ENCODE measurements at regions not wholly inside any gene's neighbourhood (a gene's known extent, or its start where the extent isn't known, plus 50 kb on each side); places are given as distances from the start of the nearest gene placed in this dataset.
A peak's percentile ranks its signal among the peaks of the same experiment; 100 is the strongest.

GRCh38 chr9:90726215-90726614 lies 75.4 kb upstream of the SYK start:
- TF ChIP-seq, protein P1, sequence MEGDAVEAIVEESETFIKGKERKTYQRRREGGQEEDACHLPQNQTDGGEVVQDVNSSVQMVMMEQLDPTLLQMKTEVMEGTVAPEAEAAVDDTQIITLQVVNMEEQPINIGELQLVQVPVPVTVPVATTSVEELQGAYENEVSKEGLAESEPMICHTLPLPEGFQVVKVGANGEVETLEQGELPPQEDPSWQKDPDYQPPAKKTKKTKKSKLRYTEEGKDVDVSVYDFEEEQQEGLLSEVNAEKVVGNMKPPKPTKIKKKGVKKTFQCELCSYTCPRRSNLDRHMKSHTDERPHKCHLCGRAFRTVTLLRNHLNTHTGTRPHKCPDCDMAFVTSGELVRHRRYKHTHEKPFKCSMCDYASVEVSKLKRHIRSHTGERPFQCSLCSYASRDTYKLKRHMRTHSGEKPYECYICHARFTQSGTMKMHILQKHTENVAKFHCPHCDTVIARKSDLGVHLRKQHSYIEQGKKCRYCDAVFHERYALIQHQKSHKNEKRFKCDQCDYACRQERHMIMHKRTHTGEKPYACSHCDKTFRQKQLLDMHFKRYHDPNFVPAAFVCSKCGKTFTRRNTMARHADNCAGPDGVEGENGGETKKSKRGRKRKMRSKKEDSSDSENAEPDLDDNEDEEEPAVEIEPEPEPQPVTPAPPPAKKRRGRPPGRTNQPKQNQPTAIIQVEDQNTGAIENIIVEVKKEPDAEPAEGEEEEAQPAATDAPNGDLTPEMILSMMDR (conservative IDR thresholded peaks at IDR 0.05) = peak; percentile 31; the same call in 1 of the 2 replicates
- TF ChIP-seq EZH2 (IDR thresholded peaks at IDR 0.05; ENCODE audit: low read depth) = no peak
